B cell (primary cell): ENCODE measurements at regions not wholly inside any gene's neighbourhood (a gene's known extent, or its start where the extent isn't known, plus 50 kb on each side); places are given as distances from the start of the nearest gene placed in this dataset.

Source experiments
- CTCF ChIP-seq: fragments of 200-600 bp; IDR thresholded peaks from one replicate; pipeline ENCODE4 v1.8.0; 2022; ENCODE audit warnings: antibody characterized with exemption, mild to moderate bottlenecking
- EZH2 ChIP-seq: IDR thresholded peaks from 2 replicates; pipeline ENCODE4 v1.6.1; 2012; ENCODE audit warnings: borderline replicate concordance, low read depth, mild to moderate bottlenecking, moderate library complexity, low read length; ENCODE audit not compliant: insufficient read depth, poor library complexity, severe bottlenecking

DNA sequence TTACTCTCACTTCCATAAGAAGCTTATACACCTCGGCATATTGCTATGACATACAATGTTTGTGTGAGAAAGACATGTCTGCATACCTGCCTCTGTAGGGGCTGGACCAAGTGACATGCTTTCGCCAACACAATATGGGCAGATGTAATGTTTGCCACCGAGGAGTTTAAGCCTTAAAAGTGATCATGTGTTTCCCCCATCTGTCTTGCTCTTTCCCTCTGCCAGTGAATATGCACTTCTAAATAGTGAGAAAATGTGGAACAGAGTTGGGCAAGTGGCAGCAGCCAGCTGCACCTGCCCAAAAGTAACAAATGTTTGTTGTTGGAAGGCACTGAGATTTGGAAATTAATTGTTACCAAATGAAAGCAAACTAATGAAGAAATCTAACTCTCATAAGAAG is 274.8 kb upstream of the BTBD3 start:
- TF ChIP-seq CTCF (no peak), EZH2 (no peak)
